ENCODE measurements at regions not wholly inside any gene's neighbourhood (a gene's known extent, or its start where the extent isn't known, plus 50 kb on each side); places are given as distances from the start of the nearest gene placed in this dataset.

DNA sequence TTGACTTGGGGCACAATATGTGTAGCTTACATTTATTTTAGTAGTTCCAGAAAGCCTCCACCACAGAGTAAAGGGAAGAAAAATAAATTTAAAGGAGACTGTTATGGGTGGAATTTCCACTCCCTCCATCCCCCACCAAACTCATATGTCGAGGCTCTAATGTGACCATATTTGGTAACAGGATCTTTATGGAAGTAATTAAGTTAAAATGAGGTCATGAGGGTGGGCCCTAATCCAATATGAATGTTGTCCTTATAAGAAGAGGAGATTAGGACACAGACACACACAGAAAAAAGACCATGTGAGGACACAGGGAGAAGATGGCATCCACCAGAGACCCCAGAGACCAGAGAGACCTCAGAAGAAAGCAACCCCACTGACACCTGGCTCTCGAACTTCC lies 189.7 kb downstream of the EDN1 start:
- POLR2A ChIA-PET, result no interaction called here
- H3K36me3 ChIP-seq (replicated peaks in 1 of 2; ENCODE audit: control extremely low read depth in 1 of 2, control insufficient read depth in 1 of 2, extremely low read depth in 1 of 2, insufficient read depth in 2 of 2, low read length in 1 of 2), result no peaks in the 10 kb centered on the region
- CTCF ChIA-PET, result no interaction called here
- H3K4me2 ChIP-seq (replicated peaks; ENCODE audit: low read depth, low read length, poor library complexity, severe bottlenecking), result no peak overlapping the region
- no peaks in the 10 kb centered on the region for H3K79me2 ChIP-seq (ENCODE audit: control insufficient read depth, insufficient read depth, low read length)
- H3K4me3 ChIP-seq (ENCODE audit: control extremely low read depth in 1 of 5, extremely low read depth in 1 of 5, insufficient read depth in 1 of 5, low read depth in 2 of 5, low read length in 4 of 5), result no peak overlapping the region
- intact Hi-C loops (cut with micrococcal nuclease), result no loop called here
- TF ChIP-seq EZH2 (IDR thresholded peaks at IDR 0.05; ENCODE audit: borderline replicate concordance, insufficient read depth, low read depth, low read length, poor library complexity, severe bottlenecking) (no peak), CTCF (IDR thresholded peaks at IDR 0.05) (no peak)
- no peak overlapping the region for H3K27ac Mint-ChIP-seq
- H3K27me3 Mint-ChIP-seq, result no peaks in the 10 kb centered on the region
- no peak overlapping the region for H3K27ac ChIP-seq (ENCODE audit: low read length in 2 of 2)
- H4K20me1 ChIP-seq (ENCODE audit: control insufficient read depth, insufficient read depth, low read length, poor library complexity, severe bottlenecking), result no peaks in the 10 kb centered on the region
- H3K4me1 Mint-ChIP-seq, result peaks cover 15% of the 10 kb centered on the region
- DNase-seq (no peak), ATAC-seq (ENCODE audit: low read depth) (no peak)
- no peaks in the 10 kb centered on the region for H3K9me3 Mint-ChIP-seq (ENCODE audit: insufficient read depth)
- WGBS (ENCODE audit: insufficient coverage), result no CpG with 5 or more reads among the region's 2 CpGs
- peaks cover 6 to 7% of the 10 kb centered on the region in 2 donors for H3K4me1 ChIP-seq (ENCODE audit: control insufficient read depth in 2 of 2, insufficient read depth in 2 of 2, low read length in 2 of 2)
- H2AFZ ChIP-seq (ENCODE audit: insufficient read depth, low read depth, low read length, poor library complexity, severe bottlenecking), result no peak overlapping the region
- no peak overlapping the region for H3K4me3 Mint-ChIP-seq
- peaks cover 0 to 3% (median 0%) of the 10 kb centered on the region in 4 experiments for H3K27me3 ChIP-seq (replicated peaks in 1 of 4; ENCODE audit: control extremely low read depth in 1 of 4, control insufficient read depth in 3 of 4, insufficient read depth in 4 of 4, low read length in 3 of 4)
- H3K9me3 ChIP-seq (ENCODE audit: control extremely low read depth in 1 of 3, control insufficient read depth in 2 of 3, insufficient read depth in 1 of 3, low read length in 2 of 3), result no peaks in the 10 kb centered on the region
- H3K9ac ChIP-seq (ENCODE audit: low read length), result no peak overlapping the region

GRCh38 chr6:12480379-12480778 lies 190.2 kb downstream of the EDN1 start:
- no peak overlapping the region for H3K4me3 Mint-ChIP-seq
- H3K27me3 Mint-ChIP-seq, result no peaks in the 10 kb centered on the region
- Histone ChIP-seq H3K9me3 (ENCODE audit: control extremely low read depth in 1 of 3, control insufficient read depth in 2 of 3, insufficient read depth in 1 of 3, low read length in 2 of 3) (no peaks in the 10 kb centered on the region), H3K4me3 (ENCODE audit: control extremely low read depth in 1 of 5, extremely low read depth in 1 of 5, insufficient read depth in 1 of 5, low read depth in 2 of 5, low read length in 4 of 5) (no peak overlapping the region), H3K4me1 (ENCODE audit: control insufficient read depth in 2 of 2, insufficient read depth in 2 of 2, low read length in 2 of 2) (peaks cover 6 to 7% of the 10 kb centered on the region in 2 donors), H4K20me1 (ENCODE audit: control insufficient read depth, insufficient read depth, low read length, poor library complexity, severe bottlenecking) (no peaks in the 10 kb centered on the region), H3K9ac (ENCODE audit: low read length) (no peak overlapping the region), H3K4me2 (replicated peaks; ENCODE audit: low read depth, low read length, poor library complexity, severe bottlenecking) (no peak overlapping the region), H3K27me3 (replicated peaks in 1 of 4; ENCODE audit: control extremely low read depth in 1 of 4, control insufficient read depth in 3 of 4, insufficient read depth in 4 of 4, low read length in 3 of 4) (peaks cover 0 to 3% (median 0%) of the 10 kb centered on the region in 4 experiments), H2AFZ (ENCODE audit: insufficient read depth, low read depth, low read length, poor library complexity, severe bottlenecking) (no peak overlapping the region), H3K36me3 (replicated peaks in 1 of 2; ENCODE audit: control extremely low read depth in 1 of 2, control insufficient read depth in 1 of 2, extremely low read depth in 1 of 2, insufficient read depth in 2 of 2, low read length in 1 of 2) (no peaks in the 10 kb centered on the region), H3K27ac (ENCODE audit: low read length in 2 of 2) (no peak overlapping the region), H3K79me2 (ENCODE audit: control insufficient read depth, insufficient read depth, low read length) (no peaks in the 10 kb centered on the region)
- H3K4me1 Mint-ChIP-seq, result peaks cover 15% of the 10 kb centered on the region
- intact Hi-C loops (cut with micrococcal nuclease), result no loop called here
- ATAC-seq (ENCODE audit: low read depth), result no peak
- DNase-seq, result no peak
- 80% methylated on average over 1 of the region's 3 CpGs for WGBS (ENCODE audit: insufficient coverage)
- H3K27ac Mint-ChIP-seq, result no peak overlapping the region
- no peak for TF ChIP-seq EZH2 (IDR thresholded peaks at IDR 0.05; ENCODE audit: borderline replicate concordance, insufficient read depth, low read depth, low read length, poor library complexity, severe bottlenecking)
- TF ChIP-seq CTCF (IDR thresholded peaks at IDR 0.05), result no peak
- ChIA-PET POLR2A (no interaction called here), CTCF (no interaction called here)
- H3K9me3 Mint-ChIP-seq (ENCODE audit: insufficient read depth), result no peaks in the 10 kb centered on the region
